ENCODE measurements at regions not wholly inside any gene's neighbourhood (a gene's known extent, or its start where the extent isn't known, plus 50 kb on each side); places are given as distances from the start of the nearest gene placed in this dataset.
"Not testable (repeated sequence)": the region's sequence is repeated elsewhere in the genome, so short reads cannot be mapped to it uniquely, and the experiment has no call there.

DNA sequence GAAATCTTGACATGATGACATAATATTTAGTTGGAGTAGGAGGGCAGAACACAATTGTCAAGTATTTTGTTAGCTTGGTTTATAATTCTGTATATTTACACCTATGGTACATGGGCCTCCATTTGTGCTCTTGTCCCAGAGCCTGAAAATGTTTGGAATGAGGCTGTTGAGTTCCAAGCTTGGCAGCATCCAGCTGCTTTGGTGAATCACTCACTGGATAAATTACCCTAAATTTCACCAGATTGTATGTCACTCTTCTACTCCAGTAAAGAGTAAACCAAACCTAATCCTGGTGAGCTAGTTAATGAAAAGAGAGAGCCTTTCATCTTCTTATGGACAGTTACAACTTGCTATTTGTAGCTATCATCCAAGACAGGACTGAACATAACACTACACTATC is 928.7 kb downstream of the DIPK2A start:
- TF ChIP-seq, protein P1, sequence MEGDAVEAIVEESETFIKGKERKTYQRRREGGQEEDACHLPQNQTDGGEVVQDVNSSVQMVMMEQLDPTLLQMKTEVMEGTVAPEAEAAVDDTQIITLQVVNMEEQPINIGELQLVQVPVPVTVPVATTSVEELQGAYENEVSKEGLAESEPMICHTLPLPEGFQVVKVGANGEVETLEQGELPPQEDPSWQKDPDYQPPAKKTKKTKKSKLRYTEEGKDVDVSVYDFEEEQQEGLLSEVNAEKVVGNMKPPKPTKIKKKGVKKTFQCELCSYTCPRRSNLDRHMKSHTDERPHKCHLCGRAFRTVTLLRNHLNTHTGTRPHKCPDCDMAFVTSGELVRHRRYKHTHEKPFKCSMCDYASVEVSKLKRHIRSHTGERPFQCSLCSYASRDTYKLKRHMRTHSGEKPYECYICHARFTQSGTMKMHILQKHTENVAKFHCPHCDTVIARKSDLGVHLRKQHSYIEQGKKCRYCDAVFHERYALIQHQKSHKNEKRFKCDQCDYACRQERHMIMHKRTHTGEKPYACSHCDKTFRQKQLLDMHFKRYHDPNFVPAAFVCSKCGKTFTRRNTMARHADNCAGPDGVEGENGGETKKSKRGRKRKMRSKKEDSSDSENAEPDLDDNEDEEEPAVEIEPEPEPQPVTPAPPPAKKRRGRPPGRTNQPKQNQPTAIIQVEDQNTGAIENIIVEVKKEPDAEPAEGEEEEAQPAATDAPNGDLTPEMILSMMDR (IDR thresholded peaks at IDR 0.05; ENCODE audit: control extremely low read depth, extremely low read depth, low read depth, missing control alignments), result no peak
- no peak for DNase-seq (ENCODE audit: extremely low spot score)
- ChIA-PET CTCF (no interaction called here), POLR2A (no interaction called here)

DNA sequence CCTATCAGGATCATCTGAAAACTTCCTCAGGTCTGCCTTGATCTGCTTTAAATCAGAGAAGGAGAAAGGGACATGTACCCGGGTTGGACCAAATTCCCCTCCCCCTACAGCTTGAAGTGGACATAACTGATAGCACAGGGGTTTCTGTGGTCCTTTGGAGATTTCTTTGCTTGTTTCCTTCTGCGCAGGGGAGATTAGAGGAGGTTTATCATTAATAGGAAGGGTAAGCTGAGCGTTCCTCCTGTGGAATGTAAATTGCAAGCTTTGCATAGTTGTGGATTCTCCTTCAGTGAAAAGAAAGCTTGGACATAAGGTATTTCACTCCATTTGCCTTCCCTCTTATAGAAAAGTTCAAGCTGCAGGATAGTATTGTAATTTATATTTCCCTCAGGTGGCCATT is 936.0 kb downstream of the DIPK2A start:
- CTCF ChIA-PET; POLR2A ChIA-PET; DNase-seq (ENCODE audit: extremely low spot score): not testable (repeated sequence)

DNA sequence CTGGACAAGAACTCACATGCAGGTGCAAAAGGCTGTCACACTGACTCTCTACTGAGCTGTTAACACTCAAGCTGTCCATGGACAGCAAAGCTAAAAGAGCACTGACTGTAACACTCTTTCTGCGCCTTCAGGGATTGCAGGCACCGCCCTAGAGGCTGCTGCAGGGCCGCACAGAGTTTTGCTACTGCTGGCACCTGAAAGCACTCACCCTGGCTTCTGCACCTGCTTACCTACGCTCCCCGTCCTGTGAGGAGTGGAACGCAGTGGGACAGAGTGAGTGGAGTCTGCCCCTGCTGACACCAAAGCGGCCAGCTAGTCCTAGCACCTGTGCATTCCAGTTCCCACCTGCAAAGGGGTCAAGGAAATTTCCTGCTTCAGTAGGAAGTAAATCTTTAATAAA is 941.3 kb downstream of the DIPK2A start:
- TF ChIP-seq, protein P1 (IDR thresholded peaks at IDR 0.05; ENCODE audit: control extremely low read depth, extremely low read depth, low read depth, missing control alignments), result no peak
- no peak for DNase-seq (ENCODE audit: extremely low spot score)
- ChIA-PET CTCF (interaction anchor here (2.1 kb wide), 1 partner anchor 9 kb away, joined by 6 read pairs; no protein-coding TSS in a partner anchor), POLR2A (no interaction called here)

DNA sequence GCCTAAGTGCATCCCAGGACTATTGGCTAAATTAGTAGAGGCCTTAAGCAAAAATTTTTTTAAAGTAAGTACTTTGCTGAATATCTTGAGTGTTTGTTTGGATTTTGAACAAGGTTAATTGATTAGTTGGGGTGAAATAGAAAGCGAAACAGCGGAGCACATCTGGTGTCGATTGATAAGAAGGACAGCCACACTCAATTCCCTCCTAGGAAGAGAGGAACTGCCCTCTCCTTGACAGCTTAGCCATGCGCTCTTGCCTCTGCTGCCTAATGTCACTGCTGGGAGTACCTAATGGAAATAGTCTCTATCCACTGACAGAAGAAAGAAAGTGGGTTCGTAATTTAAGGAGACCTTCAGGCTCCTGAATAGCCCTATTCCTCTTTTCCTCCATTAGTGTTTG is 943.6 kb downstream of the DIPK2A start:
- ChIA-PET CTCF (no interaction called here), POLR2A (no interaction called here)
- DNase-seq (ENCODE audit: extremely low spot score), result no peak
- TF ChIP-seq, protein P1 (IDR thresholded peaks at IDR 0.05; ENCODE audit: control extremely low read depth, extremely low read depth, low read depth, missing control alignments), result no peak

DNA sequence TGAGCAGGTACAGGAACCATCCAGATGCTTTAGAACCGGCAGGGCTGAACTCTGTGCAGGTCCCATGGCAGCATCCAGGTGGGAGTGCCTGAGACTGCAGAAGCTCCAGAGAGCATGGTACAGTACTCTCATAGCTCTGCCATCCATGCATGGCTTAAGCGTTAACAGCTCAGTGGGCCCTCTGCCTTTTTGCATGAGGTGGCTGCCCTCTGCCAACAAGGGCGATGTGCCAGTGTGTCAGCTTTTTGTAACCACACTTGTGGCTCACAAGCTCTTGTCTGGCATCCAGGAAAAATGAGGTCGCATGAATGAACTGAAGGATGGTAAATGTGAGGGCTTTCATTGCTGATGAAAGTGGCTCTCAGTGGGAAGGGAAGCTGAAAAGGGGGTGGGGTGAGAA is 950.1 kb downstream of the DIPK2A start:
- ChIA-PET POLR2A (no interaction called here), CTCF (interaction anchor here (2.2 kb wide), 1 partner anchor 9 kb away, joined by 6 read pairs; no protein-coding TSS in a partner anchor)
- TF ChIP-seq, protein P1 (IDR thresholded peaks at IDR 0.05; ENCODE audit: control extremely low read depth, extremely low read depth, low read depth, missing control alignments), result no peak
- no peak for DNase-seq (ENCODE audit: extremely low spot score)

DNA sequence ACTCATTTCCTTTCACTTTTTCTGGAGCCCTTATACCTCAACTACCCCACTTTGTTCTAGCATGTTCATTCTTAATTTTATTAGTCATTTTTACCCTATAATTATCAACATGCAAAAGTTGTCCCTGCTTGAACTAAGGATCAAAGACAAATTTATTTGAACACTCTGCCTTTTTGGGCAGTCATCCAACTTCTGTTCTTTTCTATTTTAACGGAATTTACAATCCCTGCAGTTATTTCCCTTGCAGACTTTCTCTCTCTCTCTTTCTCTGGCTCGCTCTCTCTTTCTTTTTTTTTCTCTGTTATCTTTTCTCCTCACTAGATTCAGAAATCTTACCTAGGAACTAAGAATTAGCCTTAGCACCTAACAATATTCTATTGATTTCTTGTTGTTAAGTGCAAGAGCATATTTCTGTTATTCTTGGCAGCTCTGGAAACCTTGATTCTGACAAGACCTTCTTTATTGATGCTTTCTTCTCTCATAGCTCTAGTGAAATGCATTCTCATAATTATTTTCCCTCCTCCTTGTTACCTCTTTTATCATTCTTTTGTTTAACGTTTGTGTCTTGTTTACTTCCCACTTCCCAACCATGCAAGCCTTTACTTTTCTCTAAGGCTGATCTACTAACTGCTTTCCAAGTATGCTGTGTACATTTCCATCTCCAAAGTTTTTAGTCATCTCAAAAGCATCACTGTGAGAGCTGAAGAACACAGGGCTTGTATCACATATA is 951.6 kb downstream of the DIPK2A start:
- TF ChIP-seq, protein P1 (IDR thresholded peaks at IDR 0.05; ENCODE audit: control extremely low read depth, extremely low read depth, low read depth, missing control alignments), result no peak
- ChIA-PET CTCF (no interaction called here), POLR2A (no interaction called here)
- no peak for DNase-seq (ENCODE audit: extremely low spot score)

DNA sequence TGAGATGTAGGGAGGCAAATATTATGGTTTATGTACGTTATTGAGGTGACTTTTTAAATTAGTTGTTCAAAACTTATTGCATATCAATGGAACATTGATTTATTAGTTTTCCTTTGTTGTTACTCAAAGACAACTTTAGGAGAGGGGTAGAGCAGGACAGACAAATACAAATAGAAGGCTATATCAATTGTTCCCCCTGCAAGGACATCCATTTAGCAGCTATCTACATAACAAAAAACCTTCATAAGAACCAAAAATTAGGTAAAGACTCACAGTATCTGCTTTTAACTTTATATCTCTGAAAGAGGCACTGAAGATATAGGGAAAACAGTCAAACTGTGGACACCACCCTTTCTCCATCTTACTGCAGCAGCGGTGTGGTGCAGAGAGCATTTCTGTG is 958.8 kb downstream of the DIPK2A start:
- DNase-seq (ENCODE audit: extremely low spot score), result no peak
- TF ChIP-seq, protein P1 (IDR thresholded peaks at IDR 0.05; ENCODE audit: control extremely low read depth, extremely low read depth, low read depth, missing control alignments), result no peak
- ChIA-PET CTCF (no interaction called here), POLR2A (no interaction called here)

Measured in GM10248 (cell line).